ENCODE measurements at regions not wholly inside any gene's neighbourhood (a gene's known extent, or its start where the extent isn't known, plus 50 kb on each side); places are given as distances from the start of the nearest gene placed in this dataset.

GRCh38 chr7:136036336-136036735, 59.2 kb upstream of the MTPN start:
- DNase-seq (ENCODE audit: low read depth in 2 of 2): no peak

- no peak for DNase-seq (ENCODE audit: low read depth in 2 of 2)
These were observed 57.0 kb upstream of the MTPN start for GRCh38 chr7:136034132-136034531.

DNA sequence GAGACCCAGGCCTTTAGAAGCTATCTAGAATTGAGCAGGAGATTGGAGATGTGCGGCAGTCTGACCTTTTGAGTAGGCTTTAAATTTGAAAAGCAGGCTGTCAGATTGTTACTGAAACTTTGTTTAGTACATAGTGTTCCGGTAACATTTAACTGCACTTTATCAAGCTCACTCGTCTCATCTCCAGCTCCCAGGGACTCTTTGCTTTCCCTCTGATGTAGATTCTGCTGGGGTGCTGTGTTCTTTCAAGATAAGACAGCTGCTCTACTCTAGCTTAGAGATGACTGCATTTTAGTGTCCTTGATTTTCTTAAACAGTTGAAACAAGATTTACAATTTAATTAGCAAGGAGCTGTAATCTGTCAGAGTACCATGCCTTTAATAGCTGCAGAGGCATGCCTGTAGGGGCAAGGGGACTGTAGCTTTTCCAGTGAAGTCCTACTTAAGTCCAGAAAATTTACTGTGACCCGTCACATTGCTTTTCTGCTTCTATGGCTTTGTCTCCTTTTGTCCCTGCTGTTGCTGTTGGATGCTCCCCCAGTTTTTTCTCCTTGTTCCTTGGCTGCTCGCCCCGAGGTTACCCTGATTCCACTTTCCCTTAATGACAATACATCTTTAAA, 56.4 kb upstream of the MTPN start:
- no peak for DNase-seq (ENCODE audit: low read depth in 2 of 2)

GRCh38 chr7:136030867-136031318, 53.7 kb upstream of the MTPN start:
- no peak for DNase-seq (ENCODE audit: low read depth in 2 of 2)

GRCh38 chr7:136030330-136030729, 53.2 kb upstream of the MTPN start:
- no peak for DNase-seq (ENCODE audit: low read depth in 2 of 2)

GRCh38 chr7:136027160-136027559, 50.0 kb upstream of the MTPN start:
- DNase-seq (ENCODE audit: low read depth in 2 of 2): no peak
